Neural cell (in vitro differentiated cells): ENCODE measurements at regions not wholly inside any gene's neighbourhood (a gene's known extent, or its start where the extent isn't known, plus 50 kb on each side); places are given as distances from the start of the nearest gene placed in this dataset.

Source experiments
- CTCF ChIP-seq: fragments of 450-650 bp; IDR thresholded peaks from 2 replicates; pipeline ENCODE4 v1.5.1; 2014; ENCODE audit warnings: antibody characterized with exemption, mild to moderate bottlenecking, moderate library complexity; ENCODE audit not compliant: poor library complexity, severe bottlenecking
- EP300 ChIP-seq: fragments of 450-650 bp; conservative IDR thresholded peaks from 2 replicates; pipeline ENCODE4 v1.6.1; 2014; ENCODE audit warnings: antibody characterized with exemption, mild to moderate bottlenecking, moderate library complexity; ENCODE audit not compliant: poor library complexity, severe bottlenecking

GRCh38 chr5:159827861-159828260 is 88.4 kb upstream of the ADRA1B start:
- TF ChIP-seq CTCF (no peak), EP300 (no peak)
